IPS-NIHi7 (cell line): ENCODE measurements at regions not wholly inside any gene's neighbourhood (a gene's known extent, or its start where the extent isn't known, plus 50 kb on each side); places are given as distances from the start of the nearest gene placed in this dataset.
"Not testable (repeated sequence)": the region's sequence is repeated elsewhere in the genome, so short reads cannot be mapped to it uniquely, and the experiment has no call there.

Experiments
- DNase-seq: peaks from one replicate; pipeline ENCODE4 v3.0.0; 2012; ENCODE audit warnings: mixed read lengths; ENCODE audit errors: extremely low spot score

- not testable (repeated sequence) for DNase-seq
These were observed 215.5 kb upstream of the SGCG start for GRCh38 chr13:22965011-22965857.

DNA sequence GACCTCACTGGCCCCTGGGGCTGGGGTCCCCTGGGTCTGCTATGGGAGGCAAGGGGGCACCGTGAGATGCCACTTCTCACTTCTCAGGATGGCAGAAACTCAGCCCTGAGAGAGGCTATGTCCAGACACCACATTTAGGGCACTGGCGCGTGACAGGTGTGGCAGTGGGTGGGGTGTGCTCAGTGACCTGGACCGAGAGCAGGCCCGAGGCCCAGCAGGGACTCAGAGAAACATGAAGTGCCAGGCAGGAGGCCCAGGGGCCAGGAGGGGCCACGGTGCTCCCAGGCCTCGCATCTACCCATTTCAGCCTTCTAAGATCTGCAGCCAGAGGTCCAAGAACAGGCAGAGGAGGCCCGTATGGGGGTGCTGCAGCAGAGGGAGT, 214.9 kb upstream of the SGCG start:
- not testable (repeated sequence) for DNase-seq

- not testable (repeated sequence) for DNase-seq
These were observed 214.0 kb upstream of the SGCG start for GRCh38 chr13:22966753-22967152.

GRCh38 chr13:22967669-22968068, 213.1 kb upstream of the SGCG start:
- no peak for DNase-seq

- DNase-seq: no peak
These were observed 200.8 kb upstream of the SGCG start for GRCh38 chr13:22979952-22980351.

GRCh38 chr13:22980936-22981335, 199.8 kb upstream of the SGCG start:
- no peak for DNase-seq

GRCh38 chr13:22993148-22993547, 187.6 kb upstream of the SGCG start:
- DNase-seq: no peak

- no peak for DNase-seq
These were observed 177.3 kb upstream of the SGCG start for GRCh38 chr13:23003446-23003845.

DNA sequence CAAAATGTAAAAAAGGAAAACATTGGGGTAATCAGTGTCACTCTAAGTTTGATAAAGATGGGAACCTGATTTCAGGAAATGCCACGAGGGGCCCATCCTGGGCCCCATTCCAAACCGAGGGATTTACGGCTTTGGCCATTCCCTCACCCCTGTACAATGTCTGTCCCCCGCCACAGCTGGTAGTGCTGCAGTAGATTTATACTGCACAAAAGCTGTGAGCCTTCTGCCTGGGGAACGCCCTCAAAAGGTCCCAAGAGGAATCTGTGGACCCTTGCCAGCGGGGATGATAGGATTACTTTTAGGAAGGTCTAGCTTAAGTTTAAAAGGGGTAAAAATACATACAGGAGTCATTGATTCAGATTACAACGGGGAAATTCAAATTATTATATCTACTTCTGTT, 173.4 kb upstream of the SGCG start:
- no peak for DNase-seq

- DNase-seq: no peak
These were observed 162.6 kb upstream of the SGCG start for GRCh38 chr13:23018143-23018542.

DNA sequence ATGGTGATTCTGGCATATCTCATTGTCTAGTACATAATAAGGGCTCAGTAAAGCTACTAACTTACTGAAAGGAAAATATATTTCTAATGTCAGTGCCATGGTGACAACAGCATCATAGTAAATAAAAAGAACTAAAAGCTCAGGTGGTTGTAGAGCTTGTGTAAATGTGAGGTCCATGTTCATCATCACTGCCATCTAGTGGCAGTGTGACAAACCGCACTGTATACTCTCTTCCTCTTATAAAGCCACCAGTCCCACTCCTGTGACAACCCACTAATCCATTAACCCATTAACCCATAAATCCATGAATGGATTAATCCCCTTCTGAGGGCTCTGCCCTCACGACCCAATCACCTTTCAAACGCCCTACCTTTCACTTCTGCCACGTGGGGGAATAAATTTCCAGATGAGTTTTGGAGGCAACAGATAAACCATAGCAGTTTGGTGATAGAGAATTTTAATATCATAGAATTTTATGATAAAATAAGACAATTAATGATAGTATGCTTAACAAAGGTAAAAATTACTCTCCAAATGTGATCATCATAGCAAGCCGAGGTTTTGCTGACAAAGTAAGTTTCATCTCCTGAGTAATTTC, 160.4 kb upstream of the SGCG start:
- peak; percentile 49 for DNase-seq

DNA sequence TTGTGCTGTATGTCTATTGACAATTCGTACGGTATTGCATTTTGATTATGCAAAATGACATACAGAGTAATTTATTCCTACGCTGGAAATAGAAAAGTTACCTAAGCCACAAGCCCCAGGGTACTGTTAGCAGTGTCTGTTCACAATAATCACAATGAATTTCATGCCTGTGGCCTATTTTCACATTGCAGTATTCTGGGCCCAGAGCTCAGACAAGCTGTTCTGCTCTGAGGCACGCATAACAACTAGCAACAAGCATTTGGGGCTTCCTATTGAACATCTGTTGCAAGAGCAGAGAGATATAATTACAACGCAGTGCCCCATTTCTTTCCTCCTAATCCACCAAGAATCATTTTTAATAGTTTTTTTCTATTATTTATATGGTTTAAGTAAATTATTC, 158.9 kb upstream of the SGCG start:
- no peak for DNase-seq

DNA sequence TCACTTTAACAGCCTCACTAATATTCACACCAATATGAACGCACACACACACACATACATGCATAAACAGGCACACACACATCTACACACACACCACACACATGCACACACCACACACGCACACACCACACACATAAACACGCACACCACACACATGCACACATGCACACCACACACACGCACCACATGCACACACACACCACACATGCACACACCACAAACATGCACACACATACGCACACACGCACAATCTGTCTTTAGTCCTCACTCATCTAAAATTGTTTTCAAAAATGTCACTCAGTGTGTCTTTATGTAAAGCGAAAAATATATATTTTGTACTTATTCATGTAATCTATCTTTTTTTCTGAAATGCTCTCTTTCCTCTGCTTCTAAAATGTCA, 158.1 kb upstream of the SGCG start:
- DNase-seq: no peak

DNA sequence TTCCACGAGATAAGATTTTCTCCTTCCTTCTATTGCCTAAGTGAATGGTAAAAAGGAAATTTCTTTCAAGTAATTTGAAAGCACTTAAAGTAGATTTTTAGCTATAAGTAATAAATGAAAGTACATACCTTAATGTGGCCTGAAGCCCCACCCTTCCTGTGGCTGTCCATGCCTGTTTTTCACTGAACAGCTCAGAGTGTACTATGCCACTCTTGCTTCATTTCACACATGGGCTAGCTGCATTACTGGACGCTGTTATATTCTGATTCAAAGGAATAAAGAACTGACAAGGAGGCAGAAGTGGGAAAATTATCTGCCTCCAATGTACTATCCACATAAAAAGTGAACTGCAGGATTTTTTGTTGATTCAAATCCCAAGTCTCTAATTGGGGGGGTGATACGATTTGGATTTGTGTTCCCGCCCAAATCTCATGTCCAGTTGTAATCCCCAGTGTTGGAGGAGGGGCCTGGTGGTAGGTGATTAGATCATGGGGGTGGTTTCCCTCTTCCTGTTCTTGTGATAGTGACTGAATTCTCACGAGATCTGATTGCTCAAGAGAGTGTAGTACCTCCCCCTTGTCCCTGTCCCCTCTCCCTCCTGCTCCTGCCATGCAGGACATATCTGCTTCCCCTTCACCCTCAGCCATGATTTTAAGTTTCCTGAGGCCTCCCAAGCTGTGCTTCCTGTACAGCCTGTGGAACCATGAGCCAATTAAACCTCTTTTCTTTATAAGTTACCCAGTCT, 154.7 kb upstream of the SGCG start:
- DNase-seq: no peak

- DNase-seq: no peak
These were observed 141.4 kb upstream of the SGCG start for GRCh38 chr13:23039266-23039935.

DNA sequence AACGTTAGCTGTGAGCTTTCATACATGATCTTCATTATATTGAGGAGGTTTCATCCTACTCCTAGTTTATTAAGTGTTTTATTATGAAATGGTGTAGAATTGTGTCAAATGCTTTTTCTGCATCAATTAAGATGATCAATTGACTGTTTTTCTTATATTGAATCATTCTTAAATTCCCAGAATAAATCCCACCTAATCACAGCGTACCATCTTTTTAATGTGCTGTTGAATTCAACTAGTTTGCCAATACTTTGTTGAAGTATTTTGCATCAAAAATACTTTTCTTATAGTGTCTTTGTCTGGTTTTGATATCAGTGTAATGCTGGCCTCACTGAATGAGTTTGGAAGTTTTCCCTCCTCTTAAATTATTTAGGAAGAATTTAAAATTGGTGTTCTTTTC, 138.6 kb upstream of the SGCG start:
- DNase-seq: no peak

- DNase-seq: no peak
These were observed 135.9 kb upstream of the SGCG start for GRCh38 chr13:23044906-23045305.

GRCh38 chr13:23050126-23050525, 130.7 kb upstream of the SGCG start:
- DNase-seq: no peak

DNA sequence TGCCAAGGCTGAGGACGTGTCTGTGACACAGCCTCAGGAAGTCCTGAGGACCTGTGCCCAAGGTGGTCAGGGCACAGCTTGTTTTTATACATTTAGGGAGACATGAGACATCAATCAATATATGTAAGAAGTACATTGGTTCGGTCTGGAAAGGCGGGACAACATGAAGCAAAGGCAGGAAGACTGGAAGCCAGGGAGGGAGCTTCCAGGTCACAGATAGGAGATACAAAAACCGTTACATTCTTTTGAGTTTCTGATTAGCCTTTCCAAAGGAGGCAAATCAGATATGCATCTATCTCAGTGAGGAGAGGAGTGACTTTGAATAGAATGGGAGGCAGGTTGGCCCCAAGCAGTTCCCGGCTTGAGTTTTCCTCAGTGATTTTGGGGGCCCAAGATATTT, 127.1 kb upstream of the SGCG start:
- not testable (repeated sequence) for DNase-seq

- DNase-seq: no peak
These were observed 121.6 kb upstream of the SGCG start for GRCh38 chr13:23059173-23059572.

GRCh38 chr13:23060959-23061358, 119.8 kb upstream of the SGCG start:
- DNase-seq: no peak

- DNase-seq: no peak
These were observed 113.7 kb upstream of the SGCG start for GRCh38 chr13:23067129-23067528.
